ENCODE measurements at regions not wholly inside any gene's neighbourhood (a gene's known extent, or its start where the extent isn't known, plus 50 kb on each side); places are given as distances from the start of the nearest gene placed in this dataset.

GRCh38 chr5:136613230-136613629 lies 247.9 kb upstream of the TRPC7 start:
- no peaks in the 10 kb centered on the region for H3K4me1 ChIP-seq (ENCODE audit: low read length)
- no peak overlapping the region for H3K4me2 ChIP-seq (ENCODE audit: low read depth, low read length)
- H3K9me2 ChIP-seq (replicated peaks; ENCODE audit: insufficient read depth, low read length), result no peaks in the 10 kb centered on the region
- no peaks in the 10 kb centered on the region for H3K27me3 ChIP-seq (replicated peaks; ENCODE audit: insufficient read depth, low read length)
- TF ChIP-seq EZH2phosphoT487 (IDR thresholded peaks at IDR 0.05; ENCODE audit: low read length) (no peak), EZH2 (optimal IDR thresholded peaks at IDR 0.05; ENCODE audit: low read depth, low read length) (no peak)
- TF ChIP-seq, protein P1, sequence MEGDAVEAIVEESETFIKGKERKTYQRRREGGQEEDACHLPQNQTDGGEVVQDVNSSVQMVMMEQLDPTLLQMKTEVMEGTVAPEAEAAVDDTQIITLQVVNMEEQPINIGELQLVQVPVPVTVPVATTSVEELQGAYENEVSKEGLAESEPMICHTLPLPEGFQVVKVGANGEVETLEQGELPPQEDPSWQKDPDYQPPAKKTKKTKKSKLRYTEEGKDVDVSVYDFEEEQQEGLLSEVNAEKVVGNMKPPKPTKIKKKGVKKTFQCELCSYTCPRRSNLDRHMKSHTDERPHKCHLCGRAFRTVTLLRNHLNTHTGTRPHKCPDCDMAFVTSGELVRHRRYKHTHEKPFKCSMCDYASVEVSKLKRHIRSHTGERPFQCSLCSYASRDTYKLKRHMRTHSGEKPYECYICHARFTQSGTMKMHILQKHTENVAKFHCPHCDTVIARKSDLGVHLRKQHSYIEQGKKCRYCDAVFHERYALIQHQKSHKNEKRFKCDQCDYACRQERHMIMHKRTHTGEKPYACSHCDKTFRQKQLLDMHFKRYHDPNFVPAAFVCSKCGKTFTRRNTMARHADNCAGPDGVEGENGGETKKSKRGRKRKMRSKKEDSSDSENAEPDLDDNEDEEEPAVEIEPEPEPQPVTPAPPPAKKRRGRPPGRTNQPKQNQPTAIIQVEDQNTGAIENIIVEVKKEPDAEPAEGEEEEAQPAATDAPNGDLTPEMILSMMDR (IDR thresholded peaks at IDR 0.05; ENCODE audit: low read length), result no peak
- no peaks in the 10 kb centered on the region for H3F3A ChIP-seq (ENCODE audit: insufficient read depth, low read length)
- no peak overlapping the region for H3K4me3 ChIP-seq (ENCODE audit: low read length)
- no peak overlapping the region for H3K27ac ChIP-seq (ENCODE audit: low read length)
- H3K79me2 ChIP-seq (ENCODE audit: low read length), result no peaks in the 10 kb centered on the region
- DNase-seq, result no peak
- H3K9ac ChIP-seq (ENCODE audit: low read length), result no peak overlapping the region
- no peaks in the 10 kb centered on the region for H3K36me3 ChIP-seq (replicated peaks; ENCODE audit: insufficient read depth, low read length)
- H2AFZ ChIP-seq (ENCODE audit: low read length), result no peak overlapping the region
- no peaks in the 10 kb centered on the region for H3K9me3 ChIP-seq (replicated peaks; ENCODE audit: insufficient read depth, low read length)
- no peaks in the 10 kb centered on the region for H4K20me1 ChIP-seq (ENCODE audit: insufficient read depth, low read length)

GRCh38 chr5:136605638-136606037 lies 240.3 kb upstream of the TRPC7 start:
- Histone ChIP-seq H3K4me3 (ENCODE audit: low read length) (no peak overlapping the region), H3K79me2 (ENCODE audit: low read length) (no peaks in the 10 kb centered on the region), H3K27ac (ENCODE audit: low read length) (no peak overlapping the region), H3K9me3 (replicated peaks; ENCODE audit: insufficient read depth, low read length) (no peaks in the 10 kb centered on the region; the same call in 1 of the 2 replicates), H2AFZ (ENCODE audit: low read length) (no peak overlapping the region), H3K36me3 (replicated peaks; ENCODE audit: insufficient read depth, low read length) (no peaks in the 10 kb centered on the region), H3K27me3 (replicated peaks; ENCODE audit: insufficient read depth, low read length) (no peaks in the 10 kb centered on the region), H3K9me2 (replicated peaks; ENCODE audit: insufficient read depth, low read length) (no peaks in the 10 kb centered on the region), H3K4me2 (ENCODE audit: low read depth, low read length) (no peak overlapping the region), H3K9ac (ENCODE audit: low read length) (no peak overlapping the region), H3K4me1 (ENCODE audit: low read length) (no peaks in the 10 kb centered on the region), H4K20me1 (ENCODE audit: insufficient read depth, low read length) (no peaks in the 10 kb centered on the region), H3F3A (ENCODE audit: insufficient read depth, low read length) (no peaks in the 10 kb centered on the region)
- TF ChIP-seq, protein P1 (IDR thresholded peaks at IDR 0.05; ENCODE audit: low read length), result no peak
- no peak for TF ChIP-seq EZH2 (optimal IDR thresholded peaks at IDR 0.05; ENCODE audit: low read depth, low read length)
- no peak for TF ChIP-seq EZH2phosphoT487 (IDR thresholded peaks at IDR 0.05; ENCODE audit: low read length)
- DNase-seq, result no peak

GRCh38 chr5:136600306-136600705 lies 235.0 kb upstream of the TRPC7 start:
- Histone ChIP-seq H3K79me2 (ENCODE audit: low read length) (no peaks in the 10 kb centered on the region), H3K9me2 (replicated peaks; ENCODE audit: insufficient read depth, low read length) (no peaks in the 10 kb centered on the region), H3F3A (ENCODE audit: insufficient read depth, low read length) (no peaks in the 10 kb centered on the region), H3K9me3 (replicated peaks; ENCODE audit: insufficient read depth, low read length) (no peaks in the 10 kb centered on the region; the same call in 1 of the 2 replicates), H3K27me3 (replicated peaks; ENCODE audit: insufficient read depth, low read length) (no peaks in the 10 kb centered on the region), H2AFZ (ENCODE audit: low read length) (no peak overlapping the region), H3K27ac (ENCODE audit: low read length) (no peak overlapping the region), H3K36me3 (replicated peaks; ENCODE audit: insufficient read depth, low read length) (no peaks in the 10 kb centered on the region), H3K4me1 (ENCODE audit: low read length) (no peaks in the 10 kb centered on the region), H3K4me3 (ENCODE audit: low read length) (no peak overlapping the region), H3K9ac (ENCODE audit: low read length) (no peak overlapping the region), H4K20me1 (ENCODE audit: insufficient read depth, low read length) (no peaks in the 10 kb centered on the region), H3K4me2 (ENCODE audit: low read depth, low read length) (no peak overlapping the region)
- TF ChIP-seq, protein P1 (IDR thresholded peaks at IDR 0.05; ENCODE audit: low read length), result no peak
- no peak for TF ChIP-seq EZH2phosphoT487 (IDR thresholded peaks at IDR 0.05; ENCODE audit: low read length)
- no peak for TF ChIP-seq EZH2 (optimal IDR thresholded peaks at IDR 0.05; ENCODE audit: low read depth, low read length)
- no peak for DNase-seq
